Mammary epithelial cell (primary cell): ENCODE measurements at regions not wholly inside any gene's neighbourhood (a gene's known extent, or its start where the extent isn't known, plus 50 kb on each side); places are given as distances from the start of the nearest gene placed in this dataset.

Source experiments
- EZH2 ChIP-seq: IDR thresholded peaks from 2 replicates; pipeline ENCODE4 v1.6.1; 2012; ENCODE audit warnings: low read length, inconsistent platforms, borderline replicate concordance
- TF ChIP-seq, protein P1 (sequence below), 2 donors: IDR thresholded peaks in 1 of 2; conservative IDR thresholded peaks in 1 of 2; 2 replicates each; pipeline ENCODE4 v1.5.1; 2011 to 2012; ENCODE audit warnings: inconsistent platforms in 2 of 2, low read length in 2 of 2, mild to moderate bottlenecking in 2 of 2, control low read depth in 1 of 2, low read depth in 1 of 2; ENCODE audit not compliant: insufficient read depth in 1 of 2; ENCODE audit errors: extremely low read depth in 1 of 2

DNA sequence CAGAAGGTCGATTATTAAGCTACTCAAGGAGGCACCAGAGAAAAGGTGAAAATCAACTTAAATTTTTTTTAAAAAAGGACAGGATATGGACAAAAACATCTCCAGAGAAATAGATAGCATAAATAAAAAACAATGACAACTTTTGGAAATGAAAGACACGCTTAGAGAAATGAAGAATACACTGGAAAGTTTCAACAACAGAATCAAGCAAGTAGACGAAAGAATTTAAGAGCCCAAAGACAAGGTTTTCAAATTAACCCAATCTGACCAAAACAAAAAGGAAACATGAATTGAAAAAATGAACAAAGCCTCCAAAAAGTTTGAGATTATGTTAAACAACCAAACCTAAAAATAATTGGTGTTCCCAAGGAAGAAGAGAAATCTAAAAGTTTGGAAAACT, 191.1 kb upstream of the BMP4 start:
- TF ChIP-seq EZH2, result no peak
- TF ChIP-seq, protein P1, sequence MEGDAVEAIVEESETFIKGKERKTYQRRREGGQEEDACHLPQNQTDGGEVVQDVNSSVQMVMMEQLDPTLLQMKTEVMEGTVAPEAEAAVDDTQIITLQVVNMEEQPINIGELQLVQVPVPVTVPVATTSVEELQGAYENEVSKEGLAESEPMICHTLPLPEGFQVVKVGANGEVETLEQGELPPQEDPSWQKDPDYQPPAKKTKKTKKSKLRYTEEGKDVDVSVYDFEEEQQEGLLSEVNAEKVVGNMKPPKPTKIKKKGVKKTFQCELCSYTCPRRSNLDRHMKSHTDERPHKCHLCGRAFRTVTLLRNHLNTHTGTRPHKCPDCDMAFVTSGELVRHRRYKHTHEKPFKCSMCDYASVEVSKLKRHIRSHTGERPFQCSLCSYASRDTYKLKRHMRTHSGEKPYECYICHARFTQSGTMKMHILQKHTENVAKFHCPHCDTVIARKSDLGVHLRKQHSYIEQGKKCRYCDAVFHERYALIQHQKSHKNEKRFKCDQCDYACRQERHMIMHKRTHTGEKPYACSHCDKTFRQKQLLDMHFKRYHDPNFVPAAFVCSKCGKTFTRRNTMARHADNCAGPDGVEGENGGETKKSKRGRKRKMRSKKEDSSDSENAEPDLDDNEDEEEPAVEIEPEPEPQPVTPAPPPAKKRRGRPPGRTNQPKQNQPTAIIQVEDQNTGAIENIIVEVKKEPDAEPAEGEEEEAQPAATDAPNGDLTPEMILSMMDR (conservative IDR thresholded peaks at IDR 0.05 in 1 of 2, IDR thresholded peaks at IDR 0.05 in 1 of 2; ENCODE audit: extremely low read depth in 1 of 2, insufficient read depth in 1 of 2, low read depth in 1 of 2, low read length in 2 of 2), result no peak
